Karpas-422 (cell line): ENCODE measurements at regions not wholly inside any gene's neighbourhood (a gene's known extent, or its start where the extent isn't known, plus 50 kb on each side); places are given as distances from the start of the nearest gene placed in this dataset.

ENCODE experiments used
- DNase-seq: peaks from one replicate; pipeline ENCODE4 v3.0.0-alpha.2; 2015
- H2AFZ ChIP-seq: fragments of 200-600 bp; sonication (generic); 2 replicates; pipeline ENCODE4 v1.6.1; 2014; ENCODE audit warnings: antibody characterized with exemption, low read length, mixed read lengths
- H3K27ac ChIP-seq: fragments of 200-600 bp; sonication (generic); 2 replicates; pipeline ENCODE4 v1.5.1; 2014; ENCODE audit warnings: mild to moderate bottlenecking, low read length, moderate library complexity
- H3K27me3 ChIP-seq: fragments of 200-600 bp; sonication (generic); 2 replicates; pipeline ENCODE4 v1.6.1; 2014; ENCODE audit warnings: low read length, mixed read lengths
- H3K36me3 ChIP-seq: fragments of 200-600 bp; sonication (generic); 2 replicates; pipeline ENCODE4 v1.6.1; 2014; ENCODE audit warnings: low read length, mixed read lengths; ENCODE audit not compliant: insufficient read depth
- H3K4me1 ChIP-seq: fragments of 200-600 bp; sonication (generic); 2 replicates; pipeline ENCODE4 v1.6.1; 2014; ENCODE audit warnings: mild to moderate bottlenecking, low read length, mixed read lengths
- H3K4me2 ChIP-seq: fragments of 200-600 bp; sonication (generic); 2 replicates; pipeline ENCODE4 v1.6.1; 2014; ENCODE audit warnings: low read length, low read depth, mild to moderate bottlenecking; ENCODE audit not compliant: poor library complexity, severe bottlenecking
- H3K4me3 ChIP-seq: fragments of 200-600 bp; sonication (generic); 2 replicates; pipeline ENCODE4 v1.5.1; 2014; ENCODE audit warnings: mild to moderate bottlenecking, antibody characterized with exemption, low read length, mixed read lengths
- H3K79me2 ChIP-seq: fragments of 200-600 bp; sonication (generic); 2 replicates; pipeline ENCODE4 v1.6.1; 2014; ENCODE audit warnings: mild to moderate bottlenecking, low read length, mixed read lengths
- H3K9ac ChIP-seq: fragments of 200-600 bp; sonication (generic); 2 replicates; pipeline ENCODE4 v1.6.0; 2014; ENCODE audit warnings: low read length
- H3K9me2 ChIP-seq: fragments of 200-600 bp; sonication (generic), shearing (Covaris generic); replicated peaks from 2 replicates; pipeline ENCODE4 v1.6.0; 2014; ENCODE audit warnings: mild to moderate bottlenecking, low read length, moderate library complexity; ENCODE audit not compliant: insufficient read depth
- H3K9me3 ChIP-seq: fragments of 300-700, 200-600 bp; sonication (generic); 2 replicates; pipeline ENCODE4 v1.6.1; 2014; ENCODE audit warnings: low read length, mixed read lengths
- H4K20me1 ChIP-seq: fragments of 200-600 bp; sonication (generic); 2 replicates; pipeline ENCODE4 v1.6.1; 2014; ENCODE audit warnings: mild to moderate bottlenecking, antibody characterized with exemption, low read length, low read depth; ENCODE audit not compliant: insufficient read depth

DNA sequence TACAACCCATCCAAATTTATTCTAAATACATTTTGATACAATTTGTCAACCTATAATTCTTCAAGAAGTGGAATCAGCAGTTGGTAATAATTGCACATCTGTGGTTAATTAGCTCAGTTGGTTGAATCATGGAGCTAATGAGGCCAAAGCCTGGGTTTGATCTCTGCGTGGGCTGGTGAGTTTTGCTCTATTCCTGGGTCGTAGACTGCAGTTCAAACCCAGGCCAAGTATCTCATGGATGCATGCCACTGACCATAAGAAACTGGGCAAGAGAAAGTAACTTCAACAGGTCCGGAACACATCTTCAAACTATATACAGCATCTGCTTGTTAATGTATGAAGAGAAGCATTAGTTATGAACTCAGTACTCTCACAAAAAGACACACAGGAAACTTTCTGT, 779.7 kb downstream of the USP25 start:
- Histone ChIP-seq H3K4me3 (no peak overlapping the region), H3K4me1 (no peaks in the 10 kb centered on the region), H3K9me3 (peaks cover 13% of the 10 kb centered on the region; the same call in 1 of the 2 replicates), H3K4me2 (no peak overlapping the region), H4K20me1 (no peaks in the 10 kb centered on the region), H3K9me2 (no peaks in the 10 kb centered on the region), H2AFZ (no peak overlapping the region), H3K27me3 (no peaks in the 10 kb centered on the region), H3K9ac (no peak overlapping the region), H3K79me2 (no peaks in the 10 kb centered on the region), H3K36me3 (no peaks in the 10 kb centered on the region), H3K27ac (no peak overlapping the region)
- DNase-seq = no peak

DNA sequence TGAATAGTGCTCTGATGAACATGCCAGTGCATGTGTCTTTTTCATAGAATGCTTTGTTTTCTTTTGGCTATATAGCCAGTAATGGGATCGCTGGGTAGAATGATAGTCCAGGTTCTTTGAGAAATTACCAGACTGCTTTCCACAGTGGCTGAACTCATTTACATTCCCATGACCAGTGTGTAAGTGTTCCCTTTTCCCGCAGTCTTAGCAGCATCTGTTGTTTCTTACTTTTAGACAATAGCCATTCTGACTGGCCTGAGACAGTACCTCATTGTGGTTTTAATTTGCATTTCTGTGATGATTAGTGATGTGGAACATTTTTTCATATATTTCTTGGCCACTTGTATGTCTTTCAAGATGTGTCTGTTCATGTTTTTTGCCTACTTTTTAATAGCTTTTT, 784.5 kb downstream of the USP25 start:
- Histone ChIP-seq H3K27me3 (no peaks in the 10 kb centered on the region), H2AFZ (no peak overlapping the region), H3K9me3 (peaks cover 26% of the 10 kb centered on the region), H3K4me3 (no peak overlapping the region), H3K9me2 (no peaks in the 10 kb centered on the region), H3K27ac (no peak overlapping the region), H4K20me1 (no peaks in the 10 kb centered on the region), H3K4me1 (no peaks in the 10 kb centered on the region), H3K79me2 (no peaks in the 10 kb centered on the region), H3K36me3 (no peaks in the 10 kb centered on the region), H3K4me2 (no peak overlapping the region), H3K9ac (no peak overlapping the region)
- no peak for DNase-seq

DNA sequence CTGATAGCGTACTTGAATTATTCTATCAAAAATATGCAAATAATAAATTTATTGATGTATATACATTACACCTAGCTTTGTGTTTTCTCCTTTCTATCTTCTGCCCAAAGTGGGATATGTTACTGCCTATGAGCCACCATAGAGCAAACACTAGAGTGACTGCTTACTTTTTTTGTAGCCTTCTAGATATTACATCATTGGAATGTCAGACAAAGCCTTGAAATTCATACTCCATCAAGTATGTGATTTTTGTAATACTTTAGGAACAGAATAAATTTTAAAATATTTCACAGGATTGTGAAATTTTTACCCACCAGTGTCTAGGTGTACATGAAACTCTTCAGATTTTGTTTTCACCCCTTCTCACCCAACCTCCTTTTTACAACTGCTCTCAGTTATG, 787.6 kb downstream of the USP25 start:
- H3K27me3 ChIP-seq = no peaks in the 10 kb centered on the region
- no peaks in the 10 kb centered on the region for H3K9me2 ChIP-seq
- H3K4me1 ChIP-seq = no peaks in the 10 kb centered on the region
- H3K27ac ChIP-seq = no peak overlapping the region
- H3K9me3 ChIP-seq = peaks cover 33% of the 10 kb centered on the region
- H3K4me3 ChIP-seq = no peak overlapping the region
- H3K79me2 ChIP-seq = no peaks in the 10 kb centered on the region
- no peak overlapping the region for H3K4me2 ChIP-seq
- H3K36me3 ChIP-seq = no peaks in the 10 kb centered on the region
- H4K20me1 ChIP-seq = no peaks in the 10 kb centered on the region
- no peak overlapping the region for H3K9ac ChIP-seq
- H2AFZ ChIP-seq = no peak overlapping the region
- no peak for DNase-seq

DNA sequence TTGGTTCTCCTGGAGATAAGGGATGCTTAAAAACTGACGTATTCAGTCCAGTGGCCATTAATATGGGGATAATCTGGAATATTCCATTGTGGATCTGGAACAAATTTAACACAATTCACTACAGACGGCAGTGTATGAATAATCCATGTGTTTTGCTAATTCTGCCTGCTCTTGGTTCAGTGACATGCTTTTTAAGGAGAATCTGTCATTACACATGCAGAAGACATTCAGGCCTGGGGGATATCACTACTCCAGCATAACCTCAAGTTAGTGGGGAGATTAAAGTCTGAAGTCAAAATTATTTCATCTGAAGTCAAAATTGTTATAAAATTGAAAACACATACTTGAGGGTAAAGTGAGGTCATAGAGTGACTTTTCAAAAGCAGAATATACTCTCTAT, 789.3 kb downstream of the USP25 start:
- Histone ChIP-seq H3K9me3 (peaks cover 33% of the 10 kb centered on the region), H3K9ac (no peak overlapping the region), H3K79me2 (no peaks in the 10 kb centered on the region), H2AFZ (no peak overlapping the region), H3K4me3 (no peak overlapping the region), H3K36me3 (no peaks in the 10 kb centered on the region), H3K27ac (no peak overlapping the region), H4K20me1 (no peaks in the 10 kb centered on the region), H3K9me2 (no peaks in the 10 kb centered on the region), H3K4me1 (no peaks in the 10 kb centered on the region), H3K27me3 (no peaks in the 10 kb centered on the region), H3K4me2 (no peak overlapping the region)
- no peak for DNase-seq

DNA sequence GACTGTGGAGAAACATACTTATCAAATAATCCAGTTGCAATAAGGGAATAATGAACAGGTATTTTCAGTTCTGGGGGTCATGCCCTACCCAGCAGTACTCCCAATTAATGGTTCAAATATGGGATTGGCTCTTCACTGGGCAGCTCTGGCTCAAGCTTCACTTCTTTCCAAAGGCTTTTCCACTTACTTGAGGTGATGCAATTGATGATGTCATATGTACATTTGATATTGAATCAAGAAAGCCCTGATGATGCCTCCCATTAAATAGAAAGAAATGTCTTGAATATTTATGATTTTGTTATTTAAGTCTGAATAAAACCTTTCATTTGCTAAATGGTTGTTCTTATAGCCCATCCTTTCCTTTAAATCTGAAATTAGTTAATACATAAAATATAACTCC, 789.9 kb downstream of the USP25 start:
- no peaks in the 10 kb centered on the region for H4K20me1 ChIP-seq
- DNase-seq = no peak
- no peak overlapping the region for H3K9ac ChIP-seq
- peaks cover 33% of the 10 kb centered on the region for H3K9me3 ChIP-seq
- no peaks in the 10 kb centered on the region for H3K79me2 ChIP-seq
- H3K27me3 ChIP-seq = no peaks in the 10 kb centered on the region
- no peaks in the 10 kb centered on the region for H3K9me2 ChIP-seq
- no peak overlapping the region for H3K4me2 ChIP-seq
- no peak overlapping the region for H3K27ac ChIP-seq
- H3K36me3 ChIP-seq = no peaks in the 10 kb centered on the region
- no peak overlapping the region for H3K4me3 ChIP-seq
- H3K4me1 ChIP-seq = no peaks in the 10 kb centered on the region
- no peak overlapping the region for H2AFZ ChIP-seq

DNA sequence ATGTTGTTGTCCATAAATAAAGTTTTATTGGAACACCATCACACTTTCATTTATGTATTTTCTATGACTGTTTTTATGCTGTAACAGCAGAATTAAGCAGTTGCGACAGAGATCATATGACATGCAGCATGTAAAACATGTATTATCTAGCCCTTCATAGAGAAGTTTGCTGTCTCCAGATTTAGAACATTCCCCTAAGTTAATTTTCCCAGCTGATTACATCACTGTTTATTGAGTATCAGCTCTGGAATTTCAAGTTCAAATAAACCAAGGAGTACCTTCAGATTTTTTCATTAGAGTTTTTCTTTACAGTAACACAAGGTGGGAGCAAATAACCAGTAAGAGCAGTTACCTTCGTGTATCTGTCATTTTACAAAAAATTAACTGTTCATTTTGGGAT, 792.8 kb downstream of the USP25 start:
- no peak overlapping the region for H2AFZ ChIP-seq
- no peaks in the 10 kb centered on the region for H3K9me2 ChIP-seq
- H3K4me2 ChIP-seq = no peak overlapping the region
- H3K79me2 ChIP-seq = no peaks in the 10 kb centered on the region
- DNase-seq = no peak
- H3K9ac ChIP-seq = no peak overlapping the region
- no peak overlapping the region for H3K4me3 ChIP-seq
- no peaks in the 10 kb centered on the region for H3K36me3 ChIP-seq
- H3K9me3 ChIP-seq = peaks cover 24% of the 10 kb centered on the region
- H3K27me3 ChIP-seq = no peaks in the 10 kb centered on the region
- H4K20me1 ChIP-seq = no peaks in the 10 kb centered on the region
- no peak overlapping the region for H3K27ac ChIP-seq
- H3K4me1 ChIP-seq = no peaks in the 10 kb centered on the region

DNA sequence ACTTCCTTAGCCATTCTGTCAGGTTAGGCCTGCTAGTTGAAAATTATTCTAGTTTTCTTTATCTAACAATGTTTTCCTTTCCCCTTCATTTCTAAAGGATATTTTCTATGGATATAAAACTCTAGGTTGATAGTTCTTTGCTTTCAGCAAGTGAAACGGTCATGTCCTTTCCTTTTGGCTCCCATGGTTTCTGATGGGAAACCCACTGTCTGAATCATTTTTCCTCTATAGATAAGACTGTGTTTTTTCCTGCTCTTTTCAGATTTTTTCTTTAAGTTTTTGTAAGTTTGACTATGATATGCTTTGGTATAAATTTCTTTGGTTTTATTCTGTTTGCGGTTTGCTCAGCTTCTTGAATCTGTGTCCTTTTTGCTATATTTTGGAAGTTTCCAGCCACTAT, 800.9 kb downstream of the USP25 start:
- H3K36me3 ChIP-seq = no peaks in the 10 kb centered on the region
- H2AFZ ChIP-seq = no peak overlapping the region
- H3K9me2 ChIP-seq = no peaks in the 10 kb centered on the region
- H3K27me3 ChIP-seq = no peaks in the 10 kb centered on the region
- H3K27ac ChIP-seq = no peak overlapping the region
- DNase-seq = no peak
- H3K4me3 ChIP-seq = no peak overlapping the region
- H3K79me2 ChIP-seq = no peaks in the 10 kb centered on the region
- H4K20me1 ChIP-seq = no peaks in the 10 kb centered on the region
- no peaks in the 10 kb centered on the region for H3K4me1 ChIP-seq
- no peak overlapping the region for H3K9ac ChIP-seq
- no peak overlapping the region for H3K4me2 ChIP-seq
- peaks cover 36% of the 10 kb centered on the region for H3K9me3 ChIP-seq

DNA sequence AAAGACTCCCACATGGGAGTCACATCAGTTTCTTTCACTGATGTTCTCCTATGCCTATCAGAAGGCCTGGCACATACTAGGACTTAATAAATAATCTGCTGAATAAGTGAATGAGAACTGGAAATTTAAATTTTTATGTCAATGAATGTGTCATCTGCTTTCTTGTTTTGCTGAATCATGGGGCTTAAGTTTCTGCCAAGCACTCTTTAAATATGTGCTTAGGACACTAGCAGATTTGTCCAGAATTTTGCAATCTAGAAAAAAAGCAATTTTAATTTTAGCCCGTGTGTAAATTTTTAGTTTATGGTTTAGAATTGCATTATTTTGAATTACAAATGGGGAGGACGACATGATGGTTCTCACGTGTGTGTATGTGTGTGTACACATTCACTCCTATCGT, 803.1 kb downstream of the USP25 start:
- no peak overlapping the region for H3K27ac ChIP-seq
- H4K20me1 ChIP-seq = no peaks in the 10 kb centered on the region
- H3K4me3 ChIP-seq = no peak overlapping the region
- no peak overlapping the region for H2AFZ ChIP-seq
- no peaks in the 10 kb centered on the region for H3K79me2 ChIP-seq
- no peaks in the 10 kb centered on the region for H3K36me3 ChIP-seq
- H3K4me2 ChIP-seq = no peak overlapping the region
- H3K27me3 ChIP-seq = no peaks in the 10 kb centered on the region
- peaks cover 49% of the 10 kb centered on the region for H3K9me3 ChIP-seq
- no peak for DNase-seq
- no peaks in the 10 kb centered on the region for H3K9me2 ChIP-seq
- H3K4me1 ChIP-seq = no peaks in the 10 kb centered on the region
- H3K9ac ChIP-seq = no peak overlapping the region
